GM18870 (cell line): ENCODE measurements at regions not wholly inside any gene's neighbourhood (a gene's known extent, or its start where the extent isn't known, plus 50 kb on each side); places are given as distances from the start of the nearest gene placed in this dataset.

Experiments
- ATAC-seq: cut with Tn5 transposase; IDR thresholded peaks from one replicate; pipeline ENCODE4 v1.9.1; 2021; ENCODE audit warnings: moderate library complexity; ENCODE audit not compliant: unreplicated experiment

GRCh38 chr2:226233388-226233787, 566.2 kb downstream of the IRS1 start:
- ATAC-seq: no peak

- ATAC-seq: no peak
These were observed 571.5 kb downstream of the IRS1 start for GRCh38 chr2:226228080-226228479.

GRCh38 chr2:226227341-226227740, 572.3 kb downstream of the IRS1 start:
- ATAC-seq: no peak

- no peak for ATAC-seq
These were observed 575.9 kb downstream of the IRS1 start for GRCh38 chr2:226223704-226224103.

GRCh38 chr2:226220511-226220910, 579.1 kb downstream of the IRS1 start:
- no peak for ATAC-seq

- ATAC-seq: no peak
These were observed 582.4 kb downstream of the IRS1 start for GRCh38 chr2:226217191-226217590.

GRCh38 chr2:226216575-226216974, 583.0 kb downstream of the IRS1 start:
- no peak for ATAC-seq

- ATAC-seq: peak; percentile 92
These were observed 583.6 kb downstream of the IRS1 start for GRCh38 chr2:226215902-226216503.

- ATAC-seq: no peak
These were observed 585.9 kb downstream of the IRS1 start for GRCh38 chr2:226213717-226214116.

- ATAC-seq: no peak
These were observed 588.2 kb downstream of the IRS1 start for GRCh38 chr2:226211439-226211838.

- ATAC-seq: no peak
These were observed 590.9 kb downstream of the IRS1 start for GRCh38 chr2:226208726-226209125.

- ATAC-seq: no peak
These were observed 591.9 kb downstream of the IRS1 start for GRCh38 chr2:226207671-226208070.

- no peak for ATAC-seq
These were observed 600.1 kb downstream of the IRS1 start for GRCh38 chr2:226199555-226199954.

GRCh38 chr2:226198956-226199355, 600.7 kb downstream of the IRS1 start:
- ATAC-seq: no peak

GRCh38 chr2:226190479-226191252, 609.0 kb downstream of the IRS1 start:
- ATAC-seq: no peak

GRCh38 chr2:226189061-226189460, 610.6 kb downstream of the IRS1 start:
- ATAC-seq: no peak

- ATAC-seq: no peak
These were observed 612.0 kb downstream of the IRS1 start for GRCh38 chr2:226187616-226188015.

GRCh38 chr2:226187156-226187555, 612.5 kb downstream of the IRS1 start:
- no peak for ATAC-seq

- no peak for ATAC-seq
These were observed 613.9 kb downstream of the IRS1 start for GRCh38 chr2:226185616-226186211.

GRCh38 chr2:226184940-226185615, 614.5 kb downstream of the IRS1 start:
- no peak for ATAC-seq

- ATAC-seq: no peak
These were observed 615.1 kb downstream of the IRS1 start for GRCh38 chr2:226184540-226184939.

- no peak for ATAC-seq
These were observed 616.1 kb downstream of the IRS1 start for GRCh38 chr2:226183550-226183949.
